Activated CD4-positive, alpha-beta T cell treated with anti-CD3 and anti-CD28 coated beads, Interleukin-2, amount 50 U/mL, for 16 hours (primary cell): ENCODE measurements at regions not wholly inside any gene's neighbourhood (a gene's known extent, or its start where the extent isn't known, plus 50 kb on each side); places are given as distances from the start of the nearest gene placed in this dataset.

Experiments used
- DNase-seq: peaks from one replicate; pipeline ENCODE4 v3.0.0-alpha.2; 2020

- no peak for DNase-seq
Observed at GRCh38 chr13:53537586-53537985, 509.0 kb downstream of the OLFM4 start.

GRCh38 chr13:53545340-53545941 is 516.8 kb downstream of the OLFM4 start:
- DNase-seq = no peak

- DNase-seq = no peak
Observed at GRCh38 chr13:53560556-53560955, 531.9 kb downstream of the OLFM4 start.

- DNase-seq = no peak
Observed at GRCh38 chr13:53562419-53562818, 533.8 kb downstream of the OLFM4 start.

GRCh38 chr13:53568491-53568890 is 539.9 kb downstream of the OLFM4 start:
- no peak for DNase-seq

- no peak for DNase-seq
Observed at GRCh38 chr13:53569453-53569852, 540.8 kb downstream of the OLFM4 start.

- DNase-seq = no peak
Observed at GRCh38 chr13:53601113-53601512, 572.5 kb downstream of the OLFM4 start.

GRCh38 chr13:53605326-53605725 is 576.7 kb downstream of the OLFM4 start:
- DNase-seq = no peak

- DNase-seq = no peak
Observed at GRCh38 chr13:53612200-53612599, 583.6 kb downstream of the OLFM4 start.

- no peak for DNase-seq
Observed at GRCh38 chr13:53622456-53622855, 593.8 kb downstream of the OLFM4 start.

GRCh38 chr13:53623146-53623545 is 594.5 kb downstream of the OLFM4 start:
- DNase-seq = no peak

GRCh38 chr13:53631511-53631910 is 602.9 kb downstream of the OLFM4 start:
- DNase-seq = no peak

- DNase-seq = no peak
Observed at GRCh38 chr13:53638040-53638439, 609.4 kb downstream of the OLFM4 start.

GRCh38 chr13:53642306-53642705 is 613.7 kb downstream of the OLFM4 start:
- no peak for DNase-seq

GRCh38 chr13:53648673-53649072 is 620.1 kb downstream of the OLFM4 start:
- no peak for DNase-seq

- no peak for DNase-seq
Observed at GRCh38 chr13:53672005-53672404, 643.4 kb downstream of the OLFM4 start.

- DNase-seq = no peak
Observed at GRCh38 chr13:53683146-53683545, 654.5 kb downstream of the OLFM4 start.

- DNase-seq = no peak
Observed at GRCh38 chr13:53683608-53684007, 655.0 kb downstream of the OLFM4 start.

GRCh38 chr13:53691417-53691816 is 662.8 kb downstream of the OLFM4 start:
- DNase-seq = no peak

GRCh38 chr13:53694814-53695532 is 666.4 kb downstream of the OLFM4 start:
- DNase-seq = no peak

- DNase-seq = no peak
Observed at GRCh38 chr13:53703371-53704080, 674.9 kb downstream of the OLFM4 start.

GRCh38 chr13:53719281-53719680 is 690.7 kb downstream of the OLFM4 start:
- no peak for DNase-seq

- DNase-seq = no peak
Observed at GRCh38 chr13:53732664-53733063, 704.1 kb downstream of the OLFM4 start.

- DNase-seq = no peak
Observed at GRCh38 chr13:53743906-53744305, 715.3 kb downstream of the OLFM4 start.
